ENCODE measurements at regions not wholly inside any gene's neighbourhood (a gene's known extent, or its start where the extent isn't known, plus 50 kb on each side); places are given as distances from the start of the nearest gene placed in this dataset.

GRCh38 chr5:155629597-155629996, 616.0 kb downstream of the KIF4B start:
- WGBS, 2 experiments (ENCODE audit: extremely low coverage in 1 of 2, insufficient coverage in 1 of 2, insufficient read length in 1 of 2, insufficient replicate concordance in 2 of 2, low coverage in 1 of 2, low lambda C conversion rate in 2 of 2, missing lambda C conversion rate in 1 of 2): 100% methylated on average over 1 of the region's 1 CpG; no CpG with 5 or more reads in 1 of the 2 experiments
- no peak for FAIRE-seq
- CTCF ChIA-PET (ENCODE audit: partially characterized antibody): interaction anchor here (0.6 kb wide), 1 partner anchor 26 kb away, joined by 3 read pairs; no protein-coding TSS in a partner anchor

More at GRCh38 chr5:155629597-155629996, 616.0 kb downstream of the KIF4B start:
- Histone ChIP-seq H2AK5ac (ENCODE audit: low read depth, low read length) (no peak overlapping the region), H2BK120ac (replicated peaks; ENCODE audit: low read depth, low read length) (no peak overlapping the region), H4K8ac (ENCODE audit: extremely low read depth, insufficient read depth, low read length) (no peak overlapping the region), H3K79me1 (ENCODE audit: low read depth, low read length) (no peaks in the 10 kb centered on the region), H3K79me2 (ENCODE audit: control insufficient read depth in 1 of 2, insufficient read depth in 2 of 2, low read length in 2 of 2) (no peaks in the 10 kb centered on the region), H3K18ac (ENCODE audit: extremely low read depth, low read length) (no peak overlapping the region), H2BK5ac (ENCODE audit: low read depth, low read length) (no peak overlapping the region), H3K27me3 (replicated peaks in 1 of 4; ENCODE audit: control insufficient read depth in 3 of 4, extremely low read depth in 1 of 4, insufficient read depth in 3 of 4, low read length in 3 of 4) (peaks cover 0 to 1% (median 0%) of the 10 kb centered on the region in 4 experiments; a peak in 1 of 7 replicates), H3K9ac (replicated peaks in 1 of 4; ENCODE audit: extremely low read depth in 1 of 4, low read depth in 3 of 4, low read length in 3 of 4) (no peak overlapping the region), H3K27ac (ENCODE audit: low read depth, low read length) (no peak overlapping the region), H3K36me3 (ENCODE audit: control insufficient read depth in 2 of 4, insufficient read depth in 4 of 4, low read length in 3 of 4) (no peaks in the 10 kb centered on the region), H3K56ac (replicated peaks; ENCODE audit: insufficient read length, low read depth, low read length) (no peak overlapping the region), H3K23ac (ENCODE audit: insufficient read length) (no peak overlapping the region), H3K4ac (replicated peaks; ENCODE audit: insufficient read length, low read depth, low read length) (no peak overlapping the region), H3K23me2 (ENCODE audit: low read depth, low read length) (no peaks in the 10 kb centered on the region), H2BK12ac (ENCODE audit: low read depth, low read length) (no peak overlapping the region), H3K14ac (ENCODE audit: insufficient read length) (no peak overlapping the region), H3K4me2 (ENCODE audit: insufficient read depth in 1 of 2, low read depth in 2 of 2, low read length in 2 of 2) (no peak overlapping the region), H2AFZ (ENCODE audit: low read length) (no peak overlapping the region), H4K20me1 (replicated peaks in 1 of 2; ENCODE audit: control insufficient read depth in 1 of 2, insufficient read depth in 2 of 2, low read length in 2 of 2) (no peaks in the 10 kb centered on the region), H3K4me3 (ENCODE audit: extremely low read depth in 1 of 4, insufficient read depth in 2 of 4, low read depth in 3 of 4, low read length in 4 of 4) (no peak overlapping the region), H2BK20ac (ENCODE audit: low read length) (no peak overlapping the region), H2BK15ac (ENCODE audit: low read length) (no peak overlapping the region), H4K5ac (ENCODE audit: insufficient read length, low read depth, low read length) (no peak overlapping the region), H4K91ac (replicated peaks; ENCODE audit: insufficient read length, low read length) (no peak overlapping the region), H3K9me3 (ENCODE audit: insufficient read depth in 2 of 2, low read depth in 1 of 2, low read length in 1 of 2) (peaks cover 7 to 9% of the 10 kb centered on the region in 2 experiments; a peak in 2 of 4 replicates), H3K4me1 (replicated peaks in 1 of 4; ENCODE audit: control insufficient read depth in 3 of 4, insufficient read depth in 4 of 4, low read length in 3 of 4) (no peaks in the 10 kb centered on the region; a peak in 1 of 7 replicates)
- POLR2A ChIA-PET (ENCODE audit: partially characterized antibody): no interaction called here
- no peak for DNase-seq (ENCODE audit: low read depth in 1 of 2, low spot score in 2 of 2)
- no peak for TF ChIP-seq POLR2AphosphoS5 (IDR thresholded peaks at IDR 0.05; ENCODE audit: low read depth, low read length)
- TF ChIP-seq HDAC6 (IDR thresholded peaks at IDR 0.05; ENCODE audit: low read depth, low read length): no peak
- TF ChIP-seq CHD1 (IDR thresholded peaks at IDR 0.05; ENCODE audit: low read depth, low read length): no peak
- no peak for TF ChIP-seq SIRT6 (IDR thresholded peaks at IDR 0.05; ENCODE audit: low read length)
- no peak for TF ChIP-seq RAD21 (IDR thresholded peaks at IDR 0.05 in 1 of 2, conservative IDR thresholded peaks at IDR 0.05 in 1 of 2; ENCODE audit: low read depth in 2 of 2, low read length in 2 of 2)
- no peak for TF ChIP-seq RFX5 (IDR thresholded peaks at IDR 0.05; ENCODE audit: borderline replicate concordance, low read depth, low read length)
- TF ChIP-seq CBX5 (IDR thresholded peaks at IDR 0.05; ENCODE audit: low read depth, low read length): no peak
- TF ChIP-seq EZH2 (IDR thresholded peaks at IDR 0.05; ENCODE audit: low read depth, low read length, severe bottlenecking): no peak
- no peak for TF ChIP-seq RNF2 (IDR thresholded peaks at IDR 0.05; ENCODE audit: borderline replicate concordance, low read depth, low read length, missing control alignments, poor library complexity, severe bottlenecking)
- TF ChIP-seq SIN3A (conservative IDR thresholded peaks at IDR 0.05 in 1 of 2, IDR thresholded peaks at IDR 0.05 in 1 of 2; ENCODE audit: low read depth in 1 of 2, low read length in 2 of 2): no peak
- no peak for TF ChIP-seq CBX8 (IDR thresholded peaks at IDR 0.05; ENCODE audit: borderline replicate concordance, low read depth, low read length)

All from H1 (cell line).